CD14-positive monocyte (primary cell): ENCODE measurements at regions not wholly inside any gene's neighbourhood (a gene's known extent, or its start where the extent isn't known, plus 50 kb on each side); places are given as distances from the start of the nearest gene placed in this dataset.

Experiments
- DNase-seq, 3 donors: peaks; one replicate each; pipeline ENCODE4 v3.0.0-alpha.2; 2011 to 2022
- H2AFZ ChIP-seq: 2 replicates; pipeline ENCODE4 v1.6.0; 2012; ENCODE audit warnings: mild to moderate bottlenecking, low read depth, low read length, inconsistent platforms; ENCODE audit not compliant: insufficient read depth, poor library complexity, severe bottlenecking
- H3K27ac ChIP-seq, 2 donors: 1 replicate in 1 of 2; 2 replicates in 1 of 2; pipeline ENCODE4 v1.5.1; 2012 to 2013; ENCODE audit warnings: low read length in 2 of 2, control low read depth in 1 of 2, inconsistent platforms in 1 of 2, low read depth in 1 of 2, mild to moderate bottlenecking in 1 of 2
- H3K27me3 ChIP-seq, 2 donors: one replicate each; pipeline versions ENCODE4 v1.6.0 to v1.6.1; 2011 to 2013; ENCODE audit warnings: low read length in 2 of 2; ENCODE audit not compliant: control insufficient read depth in 2 of 2, insufficient read depth in 2 of 2
- H3K36me3 ChIP-seq, 2 donors: replicated peaks in 1 of 2; 1 replicate in 1 of 2; 2 replicates in 1 of 2; pipeline versions ENCODE4 v1.5.1 to v1.6.1; 2012 to 2013; ENCODE audit warnings: low read length in 2 of 2, control low read depth in 1 of 2, inconsistent platforms in 1 of 2, mild to moderate bottlenecking in 1 of 2; ENCODE audit not compliant: insufficient read depth in 2 of 2, control insufficient read depth in 1 of 2
- H3K4me1 ChIP-seq, 2 donors: 1 replicate in 1 of 2; 2 replicates in 1 of 2; pipeline versions ENCODE4 v1.5.1 to v1.6.1; 2012 to 2013; ENCODE audit warnings: low read length in 2 of 2, control low read depth in 1 of 2, inconsistent platforms in 1 of 2, mild to moderate bottlenecking in 1 of 2, moderate library complexity in 1 of 2; ENCODE audit not compliant: insufficient read depth in 2 of 2, control insufficient read depth in 1 of 2
- H3K4me2 ChIP-seq: replicated peaks from 2 replicates; pipeline ENCODE3; 2012; ENCODE audit warnings: low read length, moderate library complexity, mild to moderate bottlenecking; ENCODE audit not compliant: poor library complexity, severe bottlenecking; ENCODE audit errors: extremely low read depth
- H3K4me3 ChIP-seq, 3 experiments: fragments of 200-600 bp in 1 of 3; sonication (generic) in 1 of 3; replicated peaks in 1 of 3; 1 replicate in 2 of 3; 2 replicates in 1 of 3; pipeline ENCODE4 v1.5.1; 2011 to 2013; ENCODE audit warnings: low read length in 3 of 3, mild to moderate bottlenecking in 3 of 3, control low read depth in 2 of 3, low read depth in 2 of 3, inconsistent platforms in 1 of 3, moderate library complexity in 1 of 3
- H3K79me2 ChIP-seq: 2 replicates; pipeline ENCODE4 v1.6.0; 2012; ENCODE audit warnings: mild to moderate bottlenecking, control low read depth, inconsistent platforms, low read length, moderate library complexity; ENCODE audit not compliant: insufficient read depth
- H3K9ac ChIP-seq: 2 replicates; pipeline ENCODE4 v1.6.0; 2017; ENCODE audit warnings: low read length, mild to moderate bottlenecking; ENCODE audit not compliant: insufficient read depth, poor library complexity, severe bottlenecking
- H3K9me3 ChIP-seq, 2 donors: replicated peaks in 1 of 2; 1 replicate in 1 of 2; 2 replicates in 1 of 2; pipeline versions ENCODE4 v1.5.1 to v1.6.1; 2012 to 2013; ENCODE audit warnings: low read length in 2 of 2, control low read depth in 1 of 2; ENCODE audit not compliant: control insufficient read depth in 1 of 2, insufficient read depth in 1 of 2
- H4K20me1 ChIP-seq: 2 replicates; pipeline ENCODE4 v1.6.0; 2012; ENCODE audit warnings: mild to moderate bottlenecking, low read length, control low read depth, moderate library complexity; ENCODE audit not compliant: insufficient read depth
- H3K27ac Mint-ChIP-seq, 7 donors: one replicate each; pipeline ENCODE4 v1.8.0; 2020; ENCODE audit warnings: mild to moderate bottlenecking in 7 of 7, mixed read lengths in 7 of 7, moderate library complexity in 6 of 7, inconsistent platforms in 2 of 7
- H3K27me3 Mint-ChIP-seq, 3 donors: one replicate each; pipeline ENCODE4 v1.8.0; 2021 to 2022; ENCODE audit warnings: low read depth in 3 of 3, mild to moderate bottlenecking in 3 of 3, mixed read lengths in 3 of 3, moderate library complexity in 3 of 3, inconsistent platforms in 1 of 3
- H3K36me3 Mint-ChIP-seq, 2 donors: one replicate each; pipeline ENCODE4 v1.8.0; 2020; ENCODE audit warnings: mixed read lengths in 2 of 2, inconsistent platforms in 1 of 2, mild to moderate bottlenecking in 1 of 2
- H3K4me1 Mint-ChIP-seq: one replicate; pipeline ENCODE4 v1.8.0; 2020; ENCODE audit warnings: mild to moderate bottlenecking, mixed read lengths
- H3K4me3 Mint-ChIP-seq, 2 donors: one replicate each; pipeline ENCODE4 v1.8.0; 2020; ENCODE audit warnings: mild to moderate bottlenecking in 2 of 2, mixed read lengths in 2 of 2, moderate library complexity in 1 of 2
- H3K9me3 Mint-ChIP-seq, 7 donors: one replicate each; pipeline ENCODE4 v1.8.0; 2020 to 2022; ENCODE audit warnings: mixed read lengths in 7 of 7, mild to moderate bottlenecking in 6 of 7, moderate library complexity in 6 of 7, inconsistent platforms in 2 of 7
- CTCF ChIP-seq: fragments of 200-600 bp; IDR thresholded peaks from one replicate; pipeline ENCODE4 v1.8.0; 2022; ENCODE audit warnings: antibody characterized with exemption, mild to moderate bottlenecking
- WGBS: methylation state at CpG from one replicate; pipeline ENCODE4 v1.1.5; 2013; ENCODE audit warnings: missing lambda C conversion rate; ENCODE audit not compliant: insufficient coverage; 5-methylcytosine and 5-hydroxymethylcytosine counted together
- intact Hi-C, 2 donors: fragments of 100-400 bp; cut with micrococcal nuclease; formaldehyde crosslinking; loops; one replicate each; pipeline versions ENCODE4 v1.15.0 to v1.15.1; 2023

- TF ChIP-seq CTCF: no peak
- Histone ChIP-seq H3K79me2 (no peaks in the 10 kb centered on the region), H4K20me1 (no peaks in the 10 kb centered on the region), H3K4me1 (no peaks in the 10 kb centered on the region), H3K36me3 (no peaks in the 10 kb centered on the region), H3K9ac (no peak overlapping the region), H2AFZ (no peak overlapping the region), H3K27me3 (no peaks in the 10 kb centered on the region), H3K4me3 (no peak overlapping the region), H3K9me3 (no peaks in the 10 kb centered on the region), H3K4me2 (no peak overlapping the region), H3K27ac (no peak overlapping the region)
- no peak overlapping the region for H3K4me3 Mint-ChIP-seq
- H3K4me1 Mint-ChIP-seq: peaks cover 2% of the 10 kb centered on the region
- 85% methylated on average over 1 of the region's 4 CpGs for WGBS
- intact Hi-C loops: no loop called here
- H3K36me3 Mint-ChIP-seq: no peaks in the 10 kb centered on the region
- DNase-seq: no peak
- no peak overlapping the region for H3K27ac Mint-ChIP-seq
- H3K9me3 Mint-ChIP-seq: peaks cover 0 to 4% (median 2%) of the 10 kb centered on the region in 7 donors
- H3K27me3 Mint-ChIP-seq: peaks cover 0 to 1% (median 0%) of the 10 kb centered on the region in 3 donors
Measured at GRCh38 chr2:182581196-182581935, 134.7 kb upstream of the DNAJC10 start.

DNA sequence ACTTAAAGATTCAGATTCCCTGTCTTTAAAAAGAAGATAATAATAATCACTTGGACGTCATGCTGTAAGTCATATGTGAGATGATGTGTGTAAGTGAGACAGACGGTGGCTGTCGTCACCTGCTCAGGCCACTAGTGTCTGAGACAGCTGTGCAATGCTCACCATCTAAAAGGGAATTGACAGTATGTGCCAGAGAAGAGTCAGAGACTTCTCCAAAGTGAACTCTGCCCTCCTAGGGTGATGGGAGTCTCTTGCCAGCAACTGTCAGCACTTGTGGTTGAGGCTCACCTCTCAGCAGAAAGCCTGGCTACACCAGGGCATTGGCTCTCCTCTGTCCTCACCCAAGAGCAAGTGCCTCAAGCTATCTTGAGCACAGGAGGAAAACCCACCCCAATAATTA lies 131.6 kb upstream of the DNAJC10 start:
- 100% methylated on average over 1 of the region's 3 CpGs for WGBS

More for the DNA sequence above, 131.6 kb upstream of the DNAJC10 start:
- no peak for TF ChIP-seq CTCF
- peaks cover 0 to 1% (median 0%) of the 10 kb centered on the region in 3 donors for H3K27me3 Mint-ChIP-seq
- peaks cover 2% of the 10 kb centered on the region for H3K4me1 Mint-ChIP-seq
- no peaks in the 10 kb centered on the region for H3K9me3 ChIP-seq
- H3K36me3 ChIP-seq: no peaks in the 10 kb centered on the region
- H4K20me1 ChIP-seq: no peaks in the 10 kb centered on the region
- H3K79me2 ChIP-seq: no peaks in the 10 kb centered on the region
- H3K4me2 ChIP-seq: no peak overlapping the region
- no peak overlapping the region for H3K27ac ChIP-seq
- H3K4me3 Mint-ChIP-seq: no peak overlapping the region
- no peak overlapping the region for H2AFZ ChIP-seq
- H3K9me3 Mint-ChIP-seq: no peaks in the 10 kb centered on the region
- H3K27ac Mint-ChIP-seq: no peak overlapping the region
- H3K4me1 ChIP-seq: no peaks in the 10 kb centered on the region
- no peaks in the 10 kb centered on the region for H3K27me3 ChIP-seq
- no peaks in the 10 kb centered on the region for H3K36me3 Mint-ChIP-seq
- intact Hi-C loops: no loop called here
- no peak for DNase-seq
- H3K9ac ChIP-seq: no peak overlapping the region
- H3K4me3 ChIP-seq: no peak overlapping the region
